H9 (cell line): ENCODE measurements at regions not wholly inside any gene's neighbourhood (a gene's known extent, or its start where the extent isn't known, plus 50 kb on each side); places are given as distances from the start of the nearest gene placed in this dataset.

ENCODE experiments used
- DNase-seq: peaks from one replicate; pipeline ENCODE4 v3.0.0-alpha.2; 2017
- H2AFZ ChIP-seq: one replicate; pipeline ENCODE4 v1.6.1; 2013; ENCODE audit warnings: mild to moderate bottlenecking, low read length, control low read depth, moderate library complexity
- H2AK5ac ChIP-seq: 2 replicates; pipeline ENCODE4 v1.6.1; 2013; ENCODE audit warnings: low read length, control low read depth, mixed read lengths; ENCODE audit not compliant: insufficient read length
- H2BK120ac ChIP-seq: one replicate; pipeline ENCODE4 v1.6.1; 2013; ENCODE audit warnings: low read depth, mild to moderate bottlenecking, low read length, control low read depth, inconsistent platforms; ENCODE audit not compliant: poor library complexity, severe bottlenecking
- H2BK12ac ChIP-seq: 2 replicates; pipeline ENCODE4 v1.6.1; 2013; ENCODE audit warnings: low read length, control low read depth, mixed read lengths, low read depth; ENCODE audit not compliant: insufficient read length
- H2BK15ac ChIP-seq: 2 replicates; pipeline ENCODE4 v1.6.1; 2013; ENCODE audit warnings: low read depth, low read length, control low read depth
- H2BK20ac ChIP-seq: one replicate; pipeline ENCODE4 v1.6.1; 2013; ENCODE audit warnings: low read depth, mild to moderate bottlenecking, low read length, control low read depth, inconsistent platforms; ENCODE audit not compliant: poor library complexity, severe bottlenecking
- H2BK5ac ChIP-seq: 2 replicates; pipeline ENCODE4 v1.6.1; 2013; ENCODE audit warnings: low read length, control low read depth, mixed read lengths; ENCODE audit not compliant: insufficient read length
- H3K14ac ChIP-seq: 2 replicates; pipeline ENCODE4 v1.6.1; 2013; ENCODE audit warnings: low read length, control low read depth; ENCODE audit not compliant: insufficient read depth
- H3K18ac ChIP-seq: 2 replicates; pipeline ENCODE4 v1.6.1; 2013; ENCODE audit warnings: low read depth, mild to moderate bottlenecking, mixed read lengths, low read length, control low read depth; ENCODE audit not compliant: insufficient read length
- H3K23ac ChIP-seq: 2 replicates; pipeline ENCODE4 v1.6.1; 2013; ENCODE audit warnings: low read length, control low read depth, mixed read lengths, low read depth; ENCODE audit not compliant: insufficient read length
- H3K23me2 ChIP-seq: 2 replicates; pipeline ENCODE4 v1.6.1; 2013; ENCODE audit warnings: low read depth, mild to moderate bottlenecking, mixed read lengths, low read length, control low read depth; ENCODE audit not compliant: insufficient read length, poor library complexity, severe bottlenecking
- H3K27ac ChIP-seq: 2 replicates; pipeline ENCODE4 v1.5.1; 2013; ENCODE audit warnings: low read length, control low read depth, mixed read lengths, low read depth; ENCODE audit not compliant: insufficient read length
- H3K27me3 ChIP-seq: 2 replicates; pipeline ENCODE4 v1.6.1; 2013; ENCODE audit warnings: low read length, control low read depth, inconsistent platforms; ENCODE audit not compliant: insufficient read depth
- H3K4ac ChIP-seq: 2 replicates; pipeline ENCODE4 v1.6.1; 2013; ENCODE audit warnings: low read depth, mild to moderate bottlenecking, control low read depth, inconsistent platforms, low read length, moderate library complexity
- H3K4me1 ChIP-seq: 2 replicates; pipeline ENCODE4 v1.6.1; 2013; ENCODE audit warnings: low read length, control low read depth, inconsistent platforms; ENCODE audit not compliant: insufficient read depth
- H3K4me2 ChIP-seq: 2 replicates; pipeline ENCODE4 v1.6.1; 2013; ENCODE audit warnings: low read length, control low read depth, mixed read lengths; ENCODE audit not compliant: insufficient read length, insufficient read depth
- H3K56ac ChIP-seq: 2 replicates; pipeline ENCODE4 v1.6.1; 2013; ENCODE audit warnings: low read depth, mild to moderate bottlenecking, mixed read lengths, low read length, control low read depth; ENCODE audit not compliant: insufficient read length
- H3K79me1 ChIP-seq: 2 replicates; pipeline ENCODE4 v1.6.1; 2013; ENCODE audit warnings: low read depth, mild to moderate bottlenecking, moderate library complexity, low read length, control low read depth, inconsistent platforms; ENCODE audit not compliant: insufficient read depth, poor library complexity, severe bottlenecking
- H3K79me2 ChIP-seq: 2 replicates; pipeline ENCODE4 v1.6.1; 2013; ENCODE audit warnings: low read length, control low read depth, inconsistent platforms; ENCODE audit not compliant: insufficient read depth
- H3K9ac ChIP-seq: 2 replicates; pipeline ENCODE4 v1.6.1; 2013; ENCODE audit warnings: low read length, control low read depth, mixed read lengths; ENCODE audit not compliant: insufficient read length; ENCODE audit errors: extremely low read depth
- H3K9me3 ChIP-seq: one replicate; pipeline ENCODE4 v1.6.1; 2013; ENCODE audit warnings: low read depth, low read length, inconsistent platforms; ENCODE audit not compliant: control insufficient read depth
- H3T11ph ChIP-seq: one replicate; pipeline ENCODE4 v1.6.1; 2013; ENCODE audit warnings: mild to moderate bottlenecking, low read length, control low read depth, inconsistent platforms
- H4K20me1 ChIP-seq: one replicate; pipeline ENCODE4 v1.6.1; 2013; ENCODE audit not compliant: control insufficient read depth, insufficient read length, insufficient read depth
- H4K5ac ChIP-seq: 2 replicates; pipeline ENCODE4 v1.6.1; 2013; ENCODE audit warnings: low read depth, mild to moderate bottlenecking, mixed read lengths, low read length, control low read depth; ENCODE audit not compliant: insufficient read length
- H4K8ac ChIP-seq: replicated peaks from 2 replicates; pipeline ENCODE4 v1.6.1; 2013; ENCODE audit warnings: low read length, control low read depth, mixed read lengths, low read depth; ENCODE audit not compliant: insufficient read length
- H4K91ac ChIP-seq: 2 replicates; pipeline ENCODE4 v1.6.1; 2013; ENCODE audit warnings: low read depth, mild to moderate bottlenecking, moderate library complexity, mixed read lengths, low read length, control low read depth; ENCODE audit not compliant: insufficient read length
- H3K27ac Mint-ChIP-seq, 3 experiments: 2 replicates in 2 of 3; 3 replicates in 1 of 3; pipeline ENCODE4 v1.8.0; 2020 to 2021; ENCODE audit warnings: mixed read lengths in 3 of 3, mild to moderate bottlenecking in 1 of 3, moderate library complexity in 1 of 3
- H3K27me3 Mint-ChIP-seq: 2 replicates; pipeline ENCODE4 v1.8.0; 2021; ENCODE audit warnings: low read depth, mild to moderate bottlenecking, moderate library complexity, mixed read lengths
- H3K36me3 Mint-ChIP-seq, 3 experiments: 2 replicates in 2 of 3; 3 replicates in 1 of 3; pipeline ENCODE4 v1.8.0; 2020 to 2021; ENCODE audit warnings: low read depth in 3 of 3, mixed read lengths in 3 of 3; ENCODE audit not compliant: insufficient read depth in 1 of 3
- H3K4me1 Mint-ChIP-seq, 2 experiments: 2 replicates each; pipeline ENCODE4 v1.8.0; 2020; ENCODE audit warnings: mixed read lengths in 2 of 2
- H3K4me3 Mint-ChIP-seq, 2 experiments: 2 replicates in 1 of 2; 3 replicates in 1 of 2; pipeline ENCODE4 v1.8.0; 2020 to 2021; ENCODE audit warnings: mild to moderate bottlenecking in 2 of 2, mixed read lengths in 2 of 2, moderate library complexity in 1 of 2
- H3K9me3 Mint-ChIP-seq, 2 experiments: 2 replicates in 1 of 2; 3 replicates in 1 of 2; pipeline ENCODE4 v1.8.0; 2020; ENCODE audit warnings: mild to moderate bottlenecking in 2 of 2, mixed read lengths in 2 of 2, moderate library complexity in 1 of 2
- CTCF ChIP-seq: fragments of 200-600 bp; sonication (generic); conservative IDR thresholded peaks from 3 replicates; pipeline ENCODE4 v1.8.0; 2021; ENCODE audit warnings: antibody characterized with exemption, mild to moderate bottlenecking
- WGBS: extraction: QIAGEN DNeasy Blood & Tissue Kit; methylation state at CpG from one replicate; pipeline ENCODE4 v1.1.7; 2013; ENCODE audit warnings: missing lambda C conversion rate, low lambda C conversion rate, mixed read lengths; ENCODE audit not compliant: insufficient read length; ENCODE audit errors: extremely low coverage; 5-methylcytosine and 5-hydroxymethylcytosine counted together

GRCh38 chr2:217047209-217047608, 187.3 kb upstream of the TNP1 start:
- Mint-ChIP-seq H3K9me3 (no peaks in the 10 kb centered on the region), H3K27ac (no peak overlapping the region), H3K4me1 (peaks cover 10 to 15% of the 10 kb centered on the region in 2 experiments), H3K27me3 (peaks cover 16% of the 10 kb centered on the region), H3K36me3 (no peaks in the 10 kb centered on the region), H3K4me3 (no peak overlapping the region)
- H2AFZ ChIP-seq: no peak overlapping the region
- no peaks in the 10 kb centered on the region for H3K79me2 ChIP-seq
- no peak for TF ChIP-seq CTCF
- no peak overlapping the region for H3K56ac ChIP-seq
- no CpG with 5 or more reads among the region's 3 CpGs for WGBS
- H2BK120ac ChIP-seq: no peak overlapping the region
- H3K9me3 ChIP-seq: no peaks in the 10 kb centered on the region
- no peaks in the 10 kb centered on the region for H4K20me1 ChIP-seq
- no peak for DNase-seq
- H3K14ac ChIP-seq: no peak overlapping the region
- no peak overlapping the region for H2BK12ac ChIP-seq
- no peak overlapping the region for H4K5ac ChIP-seq
- H3K4me2 ChIP-seq: no peak overlapping the region
- H3K4ac ChIP-seq: no peak overlapping the region
- no peak overlapping the region for H4K8ac ChIP-seq
- no peaks in the 10 kb centered on the region for H3K27me3 ChIP-seq
- H2BK20ac ChIP-seq: no peak overlapping the region
- no peak overlapping the region for H2BK15ac ChIP-seq
- H3K79me1 ChIP-seq: no peaks in the 10 kb centered on the region
- no peaks in the 10 kb centered on the region for H3K4me1 ChIP-seq
- no peak overlapping the region for H2BK5ac ChIP-seq
- H2AK5ac ChIP-seq: no peak overlapping the region
- no peak overlapping the region for H3K27ac ChIP-seq
- no peak overlapping the region for H3T11ph ChIP-seq
- H3K9ac ChIP-seq: no peak overlapping the region
- H4K91ac ChIP-seq: no peak overlapping the region
- H3K23me2 ChIP-seq: no peaks in the 10 kb centered on the region
- no peak overlapping the region for H3K23ac ChIP-seq
- H3K18ac ChIP-seq: no peak overlapping the region
